ENCODE measurements at regions not wholly inside any gene's neighbourhood (a gene's known extent, or its start where the extent isn't known, plus 50 kb on each side); places are given as distances from the start of the nearest gene placed in this dataset.
"Not testable (repeated sequence)": the region's sequence is repeated elsewhere in the genome, so short reads cannot be mapped to it uniquely, and the experiment has no call there.

DNA sequence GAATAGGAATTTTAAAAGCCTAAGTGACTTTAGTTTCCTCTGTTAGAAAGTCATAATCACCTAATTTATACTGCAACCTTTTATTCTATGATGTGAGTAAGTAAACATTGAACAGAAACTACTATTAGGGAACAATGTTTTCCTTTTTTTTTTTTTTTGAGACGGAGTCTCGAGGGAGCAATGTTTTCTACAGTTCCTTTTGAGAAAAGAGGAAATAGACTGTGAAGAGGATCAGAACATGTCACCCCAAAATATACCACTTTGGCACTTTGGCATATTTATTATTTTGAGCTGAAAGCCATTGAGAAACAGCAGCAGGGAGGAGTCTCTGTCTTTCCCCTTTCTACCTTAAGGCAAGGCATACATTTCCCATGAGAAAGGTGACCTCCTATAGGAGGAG lies 162.7 kb upstream of the CNOT2 start:
- H3K27me3 ChIP-seq, result no peaks in the 10 kb centered on the region
- H3K27ac ChIP-seq, result no peak overlapping the region
- H3K9me3 ChIP-seq, result no peaks in the 10 kb centered on the region
- H3K9ac ChIP-seq (ENCODE audit: low read depth in 2 of 2, low read length in 2 of 2), result no peak overlapping the region
- TF ChIP-seq, protein P1, sequence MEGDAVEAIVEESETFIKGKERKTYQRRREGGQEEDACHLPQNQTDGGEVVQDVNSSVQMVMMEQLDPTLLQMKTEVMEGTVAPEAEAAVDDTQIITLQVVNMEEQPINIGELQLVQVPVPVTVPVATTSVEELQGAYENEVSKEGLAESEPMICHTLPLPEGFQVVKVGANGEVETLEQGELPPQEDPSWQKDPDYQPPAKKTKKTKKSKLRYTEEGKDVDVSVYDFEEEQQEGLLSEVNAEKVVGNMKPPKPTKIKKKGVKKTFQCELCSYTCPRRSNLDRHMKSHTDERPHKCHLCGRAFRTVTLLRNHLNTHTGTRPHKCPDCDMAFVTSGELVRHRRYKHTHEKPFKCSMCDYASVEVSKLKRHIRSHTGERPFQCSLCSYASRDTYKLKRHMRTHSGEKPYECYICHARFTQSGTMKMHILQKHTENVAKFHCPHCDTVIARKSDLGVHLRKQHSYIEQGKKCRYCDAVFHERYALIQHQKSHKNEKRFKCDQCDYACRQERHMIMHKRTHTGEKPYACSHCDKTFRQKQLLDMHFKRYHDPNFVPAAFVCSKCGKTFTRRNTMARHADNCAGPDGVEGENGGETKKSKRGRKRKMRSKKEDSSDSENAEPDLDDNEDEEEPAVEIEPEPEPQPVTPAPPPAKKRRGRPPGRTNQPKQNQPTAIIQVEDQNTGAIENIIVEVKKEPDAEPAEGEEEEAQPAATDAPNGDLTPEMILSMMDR (IDR thresholded peaks at IDR 0.05), result no peak
- no peaks in the 10 kb centered on the region for H3K4me1 ChIP-seq
- H3K4me3 ChIP-seq, result no peak overlapping the region
- no peaks in the 10 kb centered on the region for H3K36me3 ChIP-seq
- DNase-seq, result no peak
- intact Hi-C loops (cut with DNase I), result no loop called here

DNA sequence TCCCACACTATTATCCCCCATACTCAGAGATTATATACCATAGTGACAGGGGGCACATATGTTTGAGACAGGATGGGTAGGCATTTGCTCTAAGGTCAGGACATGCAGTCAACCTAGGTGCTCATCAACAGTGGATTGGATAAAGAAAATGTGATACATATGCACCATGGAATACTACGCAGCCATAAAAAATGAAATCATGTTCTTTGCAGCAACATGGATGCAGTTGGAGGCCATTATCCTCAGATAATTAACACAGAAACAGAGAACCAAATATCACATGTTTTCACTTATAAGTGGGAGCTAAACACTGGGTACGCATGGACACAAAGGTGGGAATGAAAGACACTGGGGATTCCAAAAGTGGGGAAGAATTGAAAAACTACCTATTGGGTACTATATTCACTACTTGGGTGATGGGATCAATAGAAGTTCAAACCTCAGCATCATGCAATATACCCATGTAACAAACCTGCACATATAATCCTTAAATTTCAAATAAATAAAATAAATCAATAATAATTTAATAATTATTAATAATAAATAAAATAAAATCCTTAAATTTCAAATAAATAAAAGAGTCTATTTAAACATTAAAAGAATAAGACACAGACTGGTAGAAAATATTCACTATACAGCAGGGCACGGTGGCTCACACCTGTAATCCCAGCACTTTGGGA lies 160.1 kb upstream of the CNOT2 start:
- H3K4me3 ChIP-seq, result no peak overlapping the region
- intact Hi-C loops (cut with DNase I), result no loop called here
- no peaks in the 10 kb centered on the region for H3K36me3 ChIP-seq
- no peak overlapping the region for H3K9ac ChIP-seq (ENCODE audit: low read depth in 2 of 2, low read length in 2 of 2)
- no peaks in the 10 kb centered on the region for H3K9me3 ChIP-seq
- TF ChIP-seq, protein P1 (IDR thresholded peaks at IDR 0.05), result no peak
- no peak overlapping the region for H3K27ac ChIP-seq
- H3K27me3 ChIP-seq, result no peaks in the 10 kb centered on the region
- H3K4me1 ChIP-seq, result no peaks in the 10 kb centered on the region
- no peak for DNase-seq

DNA sequence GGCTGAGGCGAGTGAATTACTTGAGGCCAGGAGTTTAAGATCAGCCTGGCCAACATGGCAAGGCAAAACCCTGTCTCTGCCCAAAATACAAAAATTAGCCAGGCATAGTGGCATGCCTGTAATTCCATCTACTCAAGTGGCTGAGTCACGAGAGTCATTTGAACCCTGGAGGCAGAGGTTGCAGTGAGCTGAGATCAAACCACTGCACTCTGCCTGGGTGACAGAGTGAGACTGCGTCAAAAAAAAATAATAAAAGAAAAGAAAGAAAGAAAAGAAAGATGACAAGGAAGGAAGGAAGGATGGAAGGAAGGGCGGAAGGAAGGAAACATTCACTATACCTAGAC lies 159.6 kb upstream of the CNOT2 start:
- no peak overlapping the region for H3K27ac ChIP-seq
- H3K36me3 ChIP-seq, result no peaks in the 10 kb centered on the region
- no peaks in the 10 kb centered on the region for H3K27me3 ChIP-seq
- no peak for DNase-seq
- H3K4me3 ChIP-seq, result no peak overlapping the region
- H3K4me1 ChIP-seq, result no peaks in the 10 kb centered on the region
- no peak overlapping the region for H3K9ac ChIP-seq (ENCODE audit: low read depth in 2 of 2, low read length in 2 of 2)
- TF ChIP-seq, protein P1 (IDR thresholded peaks at IDR 0.05), result no peak
- H3K9me3 ChIP-seq, result no peaks in the 10 kb centered on the region
- intact Hi-C loops (cut with DNase I), result no loop called here

DNA sequence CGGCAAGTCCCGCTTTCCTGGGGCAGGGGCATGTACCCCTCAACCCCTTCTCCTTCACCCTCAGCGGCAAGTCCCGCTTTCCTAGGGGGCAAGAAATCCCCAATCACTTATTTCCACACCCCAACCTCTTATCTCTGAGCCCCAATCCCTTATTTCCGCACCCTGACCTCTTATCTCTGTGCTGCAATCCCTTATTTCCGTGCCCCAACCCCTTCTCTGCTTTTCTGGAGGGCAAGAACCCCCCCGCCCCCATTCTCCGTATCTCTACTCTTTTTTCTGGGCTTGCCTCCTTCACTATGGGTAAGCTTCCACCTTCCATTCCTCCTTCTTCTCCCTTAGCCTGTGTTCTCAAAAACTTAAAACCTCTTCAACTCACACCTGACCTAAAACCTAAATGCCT lies 156.9 kb upstream of the CNOT2 start:
- intact Hi-C loops (cut with DNase I); H3K9me3 ChIP-seq; DNase-seq; H3K4me1 ChIP-seq; H3K27me3 ChIP-seq; H3K9ac ChIP-seq (ENCODE audit: low read depth in 2 of 2, low read length in 2 of 2); H3K4me3 ChIP-seq; H3K36me3 ChIP-seq; H3K27ac ChIP-seq: not testable (repeated sequence)

DNA sequence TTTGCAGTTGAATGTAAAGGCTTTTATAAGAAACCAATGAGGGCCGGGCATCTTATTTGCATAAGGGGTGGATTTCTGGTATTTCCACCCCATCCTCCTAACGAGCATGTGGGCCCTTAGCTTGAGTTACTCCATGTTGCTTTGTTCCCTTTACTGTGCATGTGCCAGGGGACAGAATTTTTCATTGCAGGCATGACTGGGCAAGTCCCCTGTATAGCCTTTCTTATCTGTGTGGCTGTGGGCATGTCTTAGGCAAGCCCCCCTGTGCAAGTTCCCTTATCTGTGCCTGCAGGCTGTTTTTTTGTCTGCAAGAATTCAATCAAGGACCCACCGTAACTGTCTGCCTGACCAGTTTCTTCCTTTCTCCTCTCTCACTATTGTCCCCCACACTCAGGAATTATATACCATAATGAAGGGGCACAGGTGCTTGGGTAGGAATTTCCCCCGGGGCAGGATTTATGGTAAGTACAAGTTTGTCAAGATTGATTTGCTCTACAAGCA lies 152.2 kb upstream of the CNOT2 start:
- intact Hi-C loops (cut with DNase I), result no loop called here
- no peak overlapping the region for H3K9ac ChIP-seq (ENCODE audit: low read depth in 2 of 2, low read length in 2 of 2)
- no peaks in the 10 kb centered on the region for H3K27me3 ChIP-seq
- no peak overlapping the region for H3K4me3 ChIP-seq
- TF ChIP-seq, protein P1 (IDR thresholded peaks at IDR 0.05), result no peak
- no peaks in the 10 kb centered on the region for H3K9me3 ChIP-seq
- H3K27ac ChIP-seq, result no peak overlapping the region
- H3K4me1 ChIP-seq, result no peaks in the 10 kb centered on the region
- DNase-seq, result no peak
- H3K36me3 ChIP-seq, result no peaks in the 10 kb centered on the region

DNA sequence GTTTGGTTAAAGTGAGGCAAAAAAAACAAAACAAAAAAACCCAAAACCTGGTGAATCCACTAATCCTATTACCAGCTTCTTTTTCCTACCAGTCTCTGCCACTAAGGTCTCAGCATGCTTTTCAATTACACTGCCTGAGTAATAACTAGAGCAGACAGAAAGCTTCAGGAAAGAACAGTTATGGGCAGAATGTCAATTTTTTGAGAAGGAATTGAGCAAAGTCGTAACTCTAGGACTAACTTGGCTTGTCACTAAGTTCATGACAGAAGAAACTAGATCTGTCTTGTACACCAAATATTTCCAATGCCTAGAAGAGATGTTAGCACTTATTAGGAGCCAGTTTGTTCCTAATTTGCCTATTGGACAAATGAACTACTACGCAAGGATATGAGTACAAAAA lies 148.8 kb upstream of the CNOT2 start:
- Histone ChIP-seq H3K27ac (no peak overlapping the region), H3K9ac (ENCODE audit: low read depth in 2 of 2, low read length in 2 of 2) (no peak overlapping the region), H3K36me3 (no peaks in the 10 kb centered on the region), H3K4me3 (no peak overlapping the region), H3K9me3 (no peaks in the 10 kb centered on the region), H3K4me1 (no peaks in the 10 kb centered on the region), H3K27me3 (no peaks in the 10 kb centered on the region)
- intact Hi-C loops (cut with DNase I), result no loop called here
- no peak for DNase-seq
- TF ChIP-seq, protein P1 (IDR thresholded peaks at IDR 0.05), result no peak

All from colonic mucosa (tissue), 4 donors.